Peyer's patch (tissue), 4 donors: ENCODE measurements at regions not wholly inside any gene's neighbourhood (a gene's known extent, or its start where the extent isn't known, plus 50 kb on each side); places are given as distances from the start of the nearest gene placed in this dataset.

ENCODE experiments used
- CTCF ChIP-seq, 6 experiments: fragments of 450-650 bp in 4 of 6; fragments of 200-600 bp in 2 of 6; sonication (generic) in 1 of 6; IDR thresholded peaks; one replicate each; pipeline ENCODE4 v1.5.1; 2017 to 2019; ENCODE audit warnings: antibody characterized with exemption in 6 of 6, mild to moderate bottlenecking in 3 of 6, moderate library complexity in 1 of 6
- POLR2A ChIP-seq, 2 donors: fragments of 450-650 bp; IDR thresholded peaks; one replicate each; pipeline ENCODE4 v1.5.1; 2017; ENCODE audit warnings: antibody characterized with exemption in 2 of 2, mild to moderate bottlenecking in 2 of 2, moderate library complexity in 2 of 2

GRCh38 chr15:94858920-94859319, 627.6 kb downstream of the MCTP2 start:
- no peak for TF ChIP-seq CTCF (IDR thresholded peaks at IDR 0.05)
- no peak for TF ChIP-seq POLR2A (IDR thresholded peaks at IDR 0.05)
